EH (cell line): ENCODE measurements at regions not wholly inside any gene's neighbourhood (a gene's known extent, or its start where the extent isn't known, plus 50 kb on each side); places are given as distances from the start of the nearest gene placed in this dataset.
"Not testable (repeated sequence)": the region's sequence is repeated elsewhere in the genome, so short reads cannot be mapped to it uniquely, and the experiment has no call there.

ENCODE experiments used
- DNase-seq: peaks from one replicate; pipeline ENCODE4 v3.0.0-alpha.2; 2015; ENCODE audit warnings: low read depth

GRCh38 chr21:15203740-15204139, 138.9 kb upstream of the NRIP1 start:
- no peak for DNase-seq

- no peak for DNase-seq
Measured at GRCh38 chr21:15204140-15204969, 139.6 kb upstream of the NRIP1 start.

GRCh38 chr21:15204970-15205286, 140.1 kb upstream of the NRIP1 start:
- DNase-seq, result no peak

GRCh38 chr21:15206514-15206913, 141.7 kb upstream of the NRIP1 start:
- no peak for DNase-seq

GRCh38 chr21:15207231-15207630, 142.4 kb upstream of the NRIP1 start:
- no peak for DNase-seq

GRCh38 chr21:15207635-15208370, 143.0 kb upstream of the NRIP1 start:
- no peak for DNase-seq

GRCh38 chr21:15208786-15209185, 144.0 kb upstream of the NRIP1 start:
- DNase-seq, result no peak

GRCh38 chr21:15209224-15209623, 144.4 kb upstream of the NRIP1 start:
- DNase-seq, result no peak

- peak; percentile 57 for DNase-seq
Measured at GRCh38 chr21:15210235-15210678, 145.5 kb upstream of the NRIP1 start.

- no peak for DNase-seq
Measured at GRCh38 chr21:15211491-15212133, 146.8 kb upstream of the NRIP1 start.

GRCh38 chr21:15212206-15212605, 147.4 kb upstream of the NRIP1 start:
- no peak for DNase-seq

- not testable (repeated sequence) for DNase-seq
Measured at GRCh38 chr21:15218476-15218875, 153.7 kb upstream of the NRIP1 start.

- no peak for DNase-seq
Measured at GRCh38 chr21:15219039-15219438, 154.2 kb upstream of the NRIP1 start.

GRCh38 chr21:15219894-15220293, 155.1 kb upstream of the NRIP1 start:
- DNase-seq, result no peak

GRCh38 chr21:15221799-15222386, 157.1 kb upstream of the NRIP1 start:
- peak; percentile 27 for DNase-seq

- peak; percentile 23 for DNase-seq
Measured at GRCh38 chr21:15222707-15223106, 157.9 kb upstream of the NRIP1 start.

GRCh38 chr21:15224346-15225086, 159.7 kb upstream of the NRIP1 start:
- DNase-seq, result peak; percentile 67

GRCh38 chr21:15227919-15228318, 163.1 kb upstream of the NRIP1 start:
- no peak for DNase-seq

- no peak for DNase-seq
Measured at GRCh38 chr21:15229390-15229789, 164.6 kb upstream of the NRIP1 start.

- DNase-seq, result no peak
Measured at GRCh38 chr21:15233611-15234010, 168.8 kb upstream of the NRIP1 start.

- no peak for DNase-seq
Measured at GRCh38 chr21:15236111-15236510, 171.3 kb upstream of the NRIP1 start.

- DNase-seq, result no peak
Measured at GRCh38 chr21:15240848-15241247, 176.0 kb upstream of the NRIP1 start.
